ENCODE measurements at regions not wholly inside any gene's neighbourhood (a gene's known extent, or its start where the extent isn't known, plus 50 kb on each side); places are given as distances from the start of the nearest gene placed in this dataset.

- TF ChIP-seq CTCF (IDR thresholded peaks at IDR 0.05) = no peak
- Mint-ChIP-seq H3K36me3 (ENCODE audit: low read depth) (no peaks in the 10 kb centered on the region), H3K4me1 (ENCODE audit: low read depth) (no peaks in the 10 kb centered on the region), H3K27me3 (ENCODE audit: low read depth) (peaks cover 32% of the 10 kb centered on the region), H3K27ac (ENCODE audit: unreplicated experiment) (no peak overlapping the region), H3K4me3 (ENCODE audit: unreplicated experiment) (no peak overlapping the region), H3K9me3 (ENCODE audit: low read depth) (peaks cover 12% of the 10 kb centered on the region)
- DNase-seq (ENCODE audit: low spot score) = peak; percentile 89
Measured at GRCh38 chr2:239546541-239546940, 145.7 kb upstream of the HDAC4 start.

- Mint-ChIP-seq H3K36me3 (ENCODE audit: low read depth) (no peaks in the 10 kb centered on the region), H3K9me3 (ENCODE audit: low read depth) (peaks cover 17% of the 10 kb centered on the region), H3K27ac (ENCODE audit: unreplicated experiment) (no peak overlapping the region), H3K27me3 (ENCODE audit: low read depth) (peaks cover 32% of the 10 kb centered on the region), H3K4me1 (ENCODE audit: low read depth) (no peaks in the 10 kb centered on the region), H3K4me3 (ENCODE audit: unreplicated experiment) (no peak overlapping the region)
- peak; percentile 84 for DNase-seq (ENCODE audit: low spot score)
- TF ChIP-seq CTCF (IDR thresholded peaks at IDR 0.05) = no peak
Measured at GRCh38 chr2:239545741-239546392, 145.0 kb upstream of the HDAC4 start.

GRCh38 chr2:239544918-239545465 is 144.2 kb upstream of the HDAC4 start:
- H3K9me3 Mint-ChIP-seq (ENCODE audit: low read depth) = peaks cover 17% of the 10 kb centered on the region
- DNase-seq (ENCODE audit: low spot score) = peak; percentile 64
- H3K4me3 Mint-ChIP-seq (ENCODE audit: unreplicated experiment) = no peak overlapping the region
- peaks cover 32% of the 10 kb centered on the region for H3K27me3 Mint-ChIP-seq (ENCODE audit: low read depth)
- H3K27ac Mint-ChIP-seq (ENCODE audit: unreplicated experiment) = no peak overlapping the region
- no peaks in the 10 kb centered on the region for H3K4me1 Mint-ChIP-seq (ENCODE audit: low read depth)
- TF ChIP-seq CTCF (IDR thresholded peaks at IDR 0.05) = no peak
- H3K36me3 Mint-ChIP-seq (ENCODE audit: low read depth) = no peaks in the 10 kb centered on the region

- Mint-ChIP-seq H3K9me3 (ENCODE audit: low read depth) (peaks cover 17% of the 10 kb centered on the region), H3K4me1 (ENCODE audit: low read depth) (no peaks in the 10 kb centered on the region), H3K27ac (ENCODE audit: unreplicated experiment) (no peak overlapping the region), H3K4me3 (ENCODE audit: unreplicated experiment) (no peak overlapping the region), H3K27me3 (ENCODE audit: low read depth) (peaks cover 28% of the 10 kb centered on the region), H3K36me3 (ENCODE audit: low read depth) (no peaks in the 10 kb centered on the region)
- TF ChIP-seq CTCF (IDR thresholded peaks at IDR 0.05) = no peak
- DNase-seq (ENCODE audit: low spot score) = peak; percentile 27
Measured at GRCh38 chr2:239544143-239544917, 143.5 kb upstream of the HDAC4 start.

GRCh38 chr2:239543702-239544101 is 142.9 kb upstream of the HDAC4 start:
- Mint-ChIP-seq H3K36me3 (ENCODE audit: low read depth) (no peaks in the 10 kb centered on the region), H3K27ac (ENCODE audit: unreplicated experiment) (no peak overlapping the region), H3K4me3 (ENCODE audit: unreplicated experiment) (no peak overlapping the region), H3K27me3 (ENCODE audit: low read depth) (peaks cover 23% of the 10 kb centered on the region), H3K4me1 (ENCODE audit: low read depth) (no peaks in the 10 kb centered on the region), H3K9me3 (ENCODE audit: low read depth) (peaks cover 17% of the 10 kb centered on the region)
- DNase-seq (ENCODE audit: low spot score) = no peak
- TF ChIP-seq CTCF (IDR thresholded peaks at IDR 0.05) = no peak

Data from chondrocyte (in vitro differentiated cells).